ENCODE measurements at regions not wholly inside any gene's neighbourhood (a gene's known extent, or its start where the extent isn't known, plus 50 kb on each side); places are given as distances from the start of the nearest gene placed in this dataset.

- H4K20me1 ChIP-seq (ENCODE audit: insufficient read depth) = no peaks in the 10 kb centered on the region
- no peaks in the 10 kb centered on the region for H3K9me3 ChIP-seq (ENCODE audit: control insufficient read depth in 1 of 2, insufficient read depth in 1 of 2, low read depth in 1 of 2, low read length in 2 of 2)
- BruUV-seq (replicated peaks) = no TSS peak
- ChIA-PET POLR2A (no interaction called here), CTCF (no interaction called here), RAD21 (ENCODE audit: low non-redundant PET in 1 of 2, low total read pairs in 2 of 2, uncharacterized antibody in 2 of 2, unreplicated experiment in 2 of 2) (no interaction called here)
- no peaks in the 10 kb centered on the region for H3K9me2 ChIP-seq (ENCODE audit: insufficient read depth)
- no peak overlapping the region for H3K9ac ChIP-seq (ENCODE audit: low read length)
- no peaks in the 10 kb centered on the region for H3K27me3 ChIP-seq (ENCODE audit: insufficient read depth, low read length)
- H3K4me1 ChIP-seq (ENCODE audit: control insufficient read depth in 1 of 2, insufficient read depth in 2 of 2, low read length in 2 of 2) = no peaks in the 10 kb centered on the region
- TF ChIP-seq ATF3 (IDR thresholded peaks at IDR 0.05) (0 out of 2 replicates have a peak, but pooled peaks have one; percentile 14), ELF1 (IDR thresholded peaks at IDR 0.05; ENCODE audit: borderline replicate concordance, low read depth) (no peak), EZH2 (IDR thresholded peaks at IDR 0.05) (no peak), REST (IDR thresholded peaks at IDR 0.05; ENCODE audit: low read depth) (no peak), CEBPB (IDR thresholded peaks at IDR 0.05; ENCODE audit: low read depth) (0 out of 2 replicates have a peak, but pooled peaks have one; percentile 9)
- ATAC-seq (no peak), DNase-seq (ENCODE audit: low read depth, low spot score) (no peak)
- H3K79me2 ChIP-seq (ENCODE audit: insufficient read depth, low read length) = no peaks in the 10 kb centered on the region
- H3K4me2 ChIP-seq (ENCODE audit: low read length) = no peak overlapping the region
- intact Hi-C loops (cut with micrococcal nuclease) = no loop called here
- H3K4me3 ChIP-seq (replicated peaks in 1 of 2; ENCODE audit: low read depth in 1 of 2, low read length in 2 of 2) = no peak overlapping the region
- no peak overlapping the region for H2AFZ ChIP-seq (ENCODE audit: low read depth, low read length, poor library complexity, severe bottlenecking)
- no peaks in the 10 kb centered on the region for H3K36me3 ChIP-seq (ENCODE audit: control insufficient read depth in 1 of 2, insufficient read depth in 2 of 2, low read length in 2 of 2)
- no peak overlapping the region for H3K27ac ChIP-seq (ENCODE audit: low read depth, low read length)
These were observed 79.9 kb upstream of the FBXL17 start for GRCh38 chr5:108461628-108462367.
